LNCaP clone FGC (cell line): ENCODE measurements at regions not wholly inside any gene's neighbourhood (a gene's known extent, or its start where the extent isn't known, plus 50 kb on each side); places are given as distances from the start of the nearest gene placed in this dataset.

Experiments
- DNase-seq: peaks from one replicate; pipeline ENCODE4 v3.0.0-alpha.2; 2011; ENCODE audit warnings: low read depth
- H3K4me3 ChIP-seq: 2 replicates; pipeline ENCODE4 v1.5.1; 2011; ENCODE audit warnings: mild to moderate bottlenecking, low read depth, low read length, control low read depth
- TF ChIP-seq, protein P1 (sequence below): IDR thresholded peaks from 2 replicates; pipeline ENCODE4 v1.5.1; 2012; ENCODE audit warnings: mild to moderate bottlenecking; ENCODE audit not compliant: control insufficient read depth, insufficient read depth; ENCODE audit errors: extremely low read depth

DNA sequence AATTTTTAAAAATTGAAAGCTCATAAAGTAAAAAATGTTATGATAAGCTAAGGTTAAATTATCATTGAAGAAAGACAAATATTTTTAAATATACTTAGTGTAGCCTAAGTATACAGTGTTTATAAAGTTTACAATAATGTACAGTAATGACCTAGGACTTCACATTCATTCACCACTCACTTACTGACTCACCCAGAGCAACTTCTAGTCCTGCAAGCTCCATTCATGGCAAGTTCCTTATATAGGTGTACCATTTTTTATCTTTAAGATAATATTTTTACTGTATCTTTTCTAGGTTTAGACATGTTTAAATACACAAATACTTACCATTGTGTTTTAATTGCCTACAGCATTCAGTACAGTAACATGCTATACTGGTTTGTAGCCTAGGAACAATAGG is 112.3 kb upstream of the RADX start:
- no peak for DNase-seq
- TF ChIP-seq, protein P1, sequence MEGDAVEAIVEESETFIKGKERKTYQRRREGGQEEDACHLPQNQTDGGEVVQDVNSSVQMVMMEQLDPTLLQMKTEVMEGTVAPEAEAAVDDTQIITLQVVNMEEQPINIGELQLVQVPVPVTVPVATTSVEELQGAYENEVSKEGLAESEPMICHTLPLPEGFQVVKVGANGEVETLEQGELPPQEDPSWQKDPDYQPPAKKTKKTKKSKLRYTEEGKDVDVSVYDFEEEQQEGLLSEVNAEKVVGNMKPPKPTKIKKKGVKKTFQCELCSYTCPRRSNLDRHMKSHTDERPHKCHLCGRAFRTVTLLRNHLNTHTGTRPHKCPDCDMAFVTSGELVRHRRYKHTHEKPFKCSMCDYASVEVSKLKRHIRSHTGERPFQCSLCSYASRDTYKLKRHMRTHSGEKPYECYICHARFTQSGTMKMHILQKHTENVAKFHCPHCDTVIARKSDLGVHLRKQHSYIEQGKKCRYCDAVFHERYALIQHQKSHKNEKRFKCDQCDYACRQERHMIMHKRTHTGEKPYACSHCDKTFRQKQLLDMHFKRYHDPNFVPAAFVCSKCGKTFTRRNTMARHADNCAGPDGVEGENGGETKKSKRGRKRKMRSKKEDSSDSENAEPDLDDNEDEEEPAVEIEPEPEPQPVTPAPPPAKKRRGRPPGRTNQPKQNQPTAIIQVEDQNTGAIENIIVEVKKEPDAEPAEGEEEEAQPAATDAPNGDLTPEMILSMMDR: no peak
- no peak overlapping the region for H3K4me3 ChIP-seq

DNA sequence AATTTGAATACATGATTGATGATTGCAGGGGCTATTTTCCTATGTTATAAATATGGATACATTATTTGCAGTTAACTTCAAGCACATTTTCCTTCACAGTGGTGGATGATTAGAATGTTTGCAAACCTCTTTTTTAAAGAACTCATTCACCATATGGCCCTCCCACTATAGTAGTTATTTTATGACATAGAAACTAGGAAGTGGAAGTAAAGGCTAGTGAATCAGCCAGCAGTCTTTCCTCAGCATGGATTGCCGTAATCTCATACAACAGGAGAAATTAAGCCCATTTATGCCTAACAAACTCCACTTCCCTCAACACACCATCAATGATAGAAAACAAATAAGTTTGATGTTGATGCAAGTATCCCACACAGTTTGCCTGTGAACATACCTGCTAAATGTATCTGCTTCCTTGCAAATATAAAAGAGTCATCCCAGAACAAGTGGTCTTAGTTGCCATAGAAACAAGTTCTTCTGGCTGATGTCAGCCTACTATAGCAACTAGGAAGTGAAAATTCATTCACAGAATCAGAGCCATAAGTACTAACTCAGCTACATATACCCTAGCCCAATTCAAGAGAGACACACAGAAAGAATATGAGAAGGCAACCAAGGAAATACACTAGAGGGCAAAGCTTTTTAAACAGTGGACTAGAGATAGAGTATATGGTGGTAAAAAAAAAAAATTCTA is 100.9 kb upstream of the RADX start:
- H3K4me3 ChIP-seq: no peak overlapping the region
- TF ChIP-seq, protein P1: no peak
- no peak for DNase-seq
